AG04449 (cell line): ENCODE measurements at regions not wholly inside any gene's neighbourhood (a gene's known extent, or its start where the extent isn't known, plus 50 kb on each side); places are given as distances from the start of the nearest gene placed in this dataset.
A peak's percentile ranks its signal among the peaks of the same experiment; 100 is the strongest.
"Not testable (repeated sequence)": the region's sequence is repeated elsewhere in the genome, so short reads cannot be mapped to it uniquely, and the experiment has no call there.

Source experiments
- CTCF ChIA-PET: fragments of 350-600 bp; formaldehyde crosslinking; extraction: SDS; loops from one replicate; lab custom pipeline; 2021; ENCODE audit warnings: antibody characterized with exemption; lab: Yijun Ruan, JAX
- POLR2A ChIA-PET: fragments of 400-600, 350-600 bp; formaldehyde crosslinking; extraction: SDS; loops from one replicate; lab custom pipeline; 2020; ENCODE audit warnings: antibody characterized with exemption, inconsistent platforms; lab: Yijun Ruan, JAX
- DNase-seq: peaks from one replicate; pipeline ENCODE4 v3.0.0-alpha.2; 2010; ENCODE audit warnings: low read depth, low spot score
- H3K4me3 ChIP-seq: 2 replicates; pipeline ENCODE4 v1.5.1; 2011; ENCODE audit warnings: low read depth, mild to moderate bottlenecking, control low read depth, low read length
- TF ChIP-seq, protein P1 (sequence below): IDR thresholded peaks from one replicate; pipeline ENCODE4 v1.5.1; 2011; ENCODE audit warnings: mild to moderate bottlenecking, moderate library complexity, low read length, control low read depth, inconsistent platforms; ENCODE audit not compliant: insufficient read depth; ENCODE audit errors: missing control alignments

DNA sequence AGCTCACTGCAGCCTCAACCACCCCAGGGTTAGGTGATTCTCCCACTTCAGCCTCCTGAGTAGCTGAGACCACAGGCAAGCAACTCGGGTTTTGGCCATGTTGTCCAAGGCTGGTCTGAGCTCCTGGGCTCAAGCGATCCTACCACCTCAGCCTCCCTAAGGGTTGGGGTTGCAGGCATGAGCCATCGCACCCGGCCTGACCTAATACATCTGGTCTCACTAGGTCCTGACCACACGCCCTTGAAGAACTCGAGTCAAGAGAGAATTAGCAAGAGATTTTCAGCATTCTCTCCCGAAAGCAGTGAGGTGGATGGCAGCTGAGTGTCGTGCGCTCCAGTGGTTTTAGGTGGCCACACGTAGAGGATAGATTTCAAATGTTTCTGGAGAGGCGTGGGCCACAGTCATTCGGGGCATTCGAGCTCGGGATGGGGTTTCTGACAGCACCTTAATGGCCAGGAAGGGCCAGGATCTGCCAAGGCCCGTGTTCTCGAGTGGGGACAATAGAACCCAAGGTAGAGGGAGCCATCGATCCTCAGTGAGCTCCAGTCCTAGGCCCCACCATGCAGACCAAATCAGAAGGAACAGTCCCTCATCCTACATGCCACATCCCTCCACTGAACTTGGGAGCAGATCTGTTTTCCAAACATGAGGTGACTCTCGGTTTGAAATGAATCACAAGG lies 193.1 kb downstream of the ALG10 start:
- H3K4me3 ChIP-seq = no peak overlapping the region
- CTCF ChIA-PET = no interaction called here
- POLR2A ChIA-PET = no interaction called here
- TF ChIP-seq, protein P1, sequence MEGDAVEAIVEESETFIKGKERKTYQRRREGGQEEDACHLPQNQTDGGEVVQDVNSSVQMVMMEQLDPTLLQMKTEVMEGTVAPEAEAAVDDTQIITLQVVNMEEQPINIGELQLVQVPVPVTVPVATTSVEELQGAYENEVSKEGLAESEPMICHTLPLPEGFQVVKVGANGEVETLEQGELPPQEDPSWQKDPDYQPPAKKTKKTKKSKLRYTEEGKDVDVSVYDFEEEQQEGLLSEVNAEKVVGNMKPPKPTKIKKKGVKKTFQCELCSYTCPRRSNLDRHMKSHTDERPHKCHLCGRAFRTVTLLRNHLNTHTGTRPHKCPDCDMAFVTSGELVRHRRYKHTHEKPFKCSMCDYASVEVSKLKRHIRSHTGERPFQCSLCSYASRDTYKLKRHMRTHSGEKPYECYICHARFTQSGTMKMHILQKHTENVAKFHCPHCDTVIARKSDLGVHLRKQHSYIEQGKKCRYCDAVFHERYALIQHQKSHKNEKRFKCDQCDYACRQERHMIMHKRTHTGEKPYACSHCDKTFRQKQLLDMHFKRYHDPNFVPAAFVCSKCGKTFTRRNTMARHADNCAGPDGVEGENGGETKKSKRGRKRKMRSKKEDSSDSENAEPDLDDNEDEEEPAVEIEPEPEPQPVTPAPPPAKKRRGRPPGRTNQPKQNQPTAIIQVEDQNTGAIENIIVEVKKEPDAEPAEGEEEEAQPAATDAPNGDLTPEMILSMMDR = no peak
- no peak for DNase-seq

DNA sequence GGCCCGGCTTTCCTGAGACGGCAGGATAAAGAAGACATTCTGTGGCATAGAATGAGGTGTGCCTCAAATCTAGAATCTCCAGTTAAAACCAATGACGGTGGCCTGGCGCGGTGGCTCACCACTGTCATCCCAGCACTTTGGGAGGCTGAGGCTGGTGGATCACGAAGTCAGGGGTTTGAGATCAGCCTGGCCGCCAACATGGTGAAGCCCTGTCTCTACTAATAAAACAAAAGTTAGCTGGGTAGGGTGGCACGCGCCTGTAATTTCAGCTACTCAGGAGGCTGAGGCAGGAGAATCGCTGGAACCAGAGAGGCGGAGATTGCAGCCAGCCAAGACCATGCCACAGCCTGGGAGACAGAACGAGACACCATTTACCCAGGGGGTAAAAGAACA lies 193.6 kb downstream of the ALG10 start:
- TF ChIP-seq, protein P1 = no peak
- POLR2A ChIA-PET = no interaction called here
- no peak for DNase-seq
- H3K4me3 ChIP-seq = no peak overlapping the region
- CTCF ChIA-PET = no interaction called here

DNA sequence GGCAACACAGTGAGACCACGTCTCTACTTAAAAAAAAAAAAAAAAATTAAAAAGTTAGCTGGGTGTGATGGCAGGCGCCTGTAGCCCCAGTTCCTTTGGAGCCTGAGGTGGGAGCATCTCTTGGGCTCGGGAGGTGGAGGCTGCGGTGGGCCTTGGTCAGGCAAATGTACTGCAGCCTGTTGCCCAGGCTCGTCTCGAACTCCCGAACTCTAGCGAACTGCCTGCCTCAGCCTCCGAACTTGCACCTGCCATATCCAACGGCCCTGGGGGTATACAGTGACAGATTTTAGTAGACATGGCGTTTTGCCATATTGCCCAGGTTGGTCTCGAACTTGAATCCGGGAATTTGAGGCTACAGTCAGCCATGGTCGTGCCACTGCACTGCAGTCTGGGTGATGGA lies 195.4 kb downstream of the ALG10 start:
- TF ChIP-seq, protein P1 = no peak
- DNase-seq = no peak
- ChIA-PET POLR2A (no interaction called here), CTCF (no interaction called here)
- no peak overlapping the region for H3K4me3 ChIP-seq

DNA sequence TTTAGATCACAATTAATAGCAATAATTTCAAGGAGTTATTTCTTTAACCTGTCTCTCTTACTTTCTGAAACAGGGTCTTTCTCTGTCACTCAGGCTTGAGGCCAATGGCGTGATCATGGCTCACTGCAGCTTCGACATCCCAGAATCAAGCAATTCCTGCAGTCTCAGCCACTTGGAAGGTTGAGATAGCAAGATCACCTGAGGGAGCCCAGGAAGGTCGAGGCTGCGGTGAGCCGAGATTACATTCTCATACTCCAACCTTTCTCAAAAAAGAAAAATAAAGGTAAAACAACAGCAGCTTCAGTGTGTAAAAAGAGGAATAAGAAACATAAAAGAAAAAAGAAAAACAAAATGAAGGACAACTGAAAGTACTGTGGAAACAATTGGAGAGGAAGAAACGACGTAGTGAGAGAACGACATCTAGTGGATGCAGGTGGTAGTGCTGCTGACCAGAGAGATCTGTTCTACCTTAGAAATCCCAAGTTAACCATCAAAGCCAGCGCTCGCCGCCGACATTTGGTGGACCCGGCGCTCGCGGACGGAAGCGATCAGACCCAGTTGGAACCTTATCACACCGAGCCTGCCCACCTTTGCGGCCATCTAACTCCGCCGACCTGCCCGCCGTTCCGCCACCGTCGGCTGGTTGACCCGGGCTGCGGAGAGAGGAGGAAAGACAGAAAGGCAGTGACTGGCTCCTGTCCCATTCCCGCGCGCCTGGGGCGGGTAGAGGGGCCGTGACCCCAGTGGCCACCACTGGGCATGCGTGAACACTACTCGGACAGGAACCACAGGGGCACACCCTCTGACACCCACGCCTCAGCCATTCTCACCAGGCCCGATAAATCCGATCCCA lies 196.1 kb downstream of the ALG10 start:
- TF ChIP-seq, protein P1 = peak; percentile 43
- H3K4me3 ChIP-seq = no peak overlapping the region
- ChIA-PET POLR2A (no interaction called here), CTCF (no interaction called here)
- no peak for DNase-seq

DNA sequence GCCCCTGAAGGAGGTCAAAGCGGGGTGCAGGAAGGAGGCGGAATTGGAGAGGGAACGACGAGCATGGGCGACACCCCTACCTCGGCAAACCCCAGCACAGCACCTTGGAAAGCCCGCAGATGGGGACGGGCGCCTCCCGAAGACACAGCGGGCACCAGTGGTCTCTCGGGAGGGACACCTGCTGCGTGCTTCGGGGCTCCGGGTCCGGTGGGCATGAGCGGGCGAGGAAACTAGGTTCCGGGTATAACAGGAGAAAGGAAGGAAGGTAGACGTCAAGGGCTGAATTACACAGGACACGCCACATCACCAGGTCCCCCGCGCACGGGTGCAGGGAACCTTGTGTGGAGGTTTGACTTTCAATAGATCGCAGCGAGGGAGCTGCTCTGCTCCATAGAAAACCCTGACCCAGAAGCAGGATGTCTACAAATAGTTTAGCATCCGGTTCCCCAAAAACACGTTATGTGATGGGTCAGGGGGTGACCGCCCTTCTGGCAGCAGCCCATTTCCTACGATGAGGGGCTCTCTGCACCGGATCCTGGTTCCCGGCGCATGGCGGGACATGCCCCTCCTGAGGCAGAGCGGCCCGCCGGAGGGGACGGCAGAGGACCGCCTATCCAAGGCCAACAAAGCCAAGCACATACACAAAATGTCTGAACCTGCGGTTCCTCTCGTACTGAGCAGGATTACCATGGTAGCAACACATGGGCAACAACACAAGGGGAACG lies 196.9 kb downstream of the ALG10 start:
- ChIA-PET POLR2A (no interaction called here), CTCF (no interaction called here)
- TF ChIP-seq, protein P1 = no peak
- DNase-seq = no peak
- no peak overlapping the region for H3K4me3 ChIP-seq

DNA sequence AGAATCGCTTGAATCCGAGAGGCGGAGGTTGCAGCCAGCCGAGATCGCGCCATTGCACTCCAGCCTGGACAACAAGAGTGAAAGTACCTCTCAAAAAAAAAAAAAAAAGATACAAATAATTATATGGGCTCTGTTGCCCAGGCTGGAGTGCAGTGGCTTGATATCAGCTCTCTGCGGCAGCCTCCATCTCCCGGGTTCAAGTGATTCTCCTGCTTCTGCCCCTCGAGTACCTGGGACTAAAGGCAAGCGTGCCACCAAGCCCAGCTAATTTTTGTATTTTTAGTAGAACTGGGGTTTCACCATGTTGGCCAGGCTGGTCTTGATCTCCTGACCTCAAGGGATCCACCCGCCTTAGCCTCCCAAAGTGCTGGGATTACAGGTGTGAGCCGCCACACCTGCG lies 197.8 kb downstream of the ALG10 start:
- CTCF ChIA-PET, POLR2A ChIA-PET, H3K4me3 ChIP-seq: not testable (repeated sequence)

More for the DNA sequence above, 197.8 kb downstream of the ALG10 start:
- not testable (repeated sequence) for DNase-seq
